ENCODE measurements at regions not wholly inside any gene's neighbourhood (a gene's known extent, or its start where the extent isn't known, plus 50 kb on each side); places are given as distances from the start of the nearest gene placed in this dataset.

DNA sequence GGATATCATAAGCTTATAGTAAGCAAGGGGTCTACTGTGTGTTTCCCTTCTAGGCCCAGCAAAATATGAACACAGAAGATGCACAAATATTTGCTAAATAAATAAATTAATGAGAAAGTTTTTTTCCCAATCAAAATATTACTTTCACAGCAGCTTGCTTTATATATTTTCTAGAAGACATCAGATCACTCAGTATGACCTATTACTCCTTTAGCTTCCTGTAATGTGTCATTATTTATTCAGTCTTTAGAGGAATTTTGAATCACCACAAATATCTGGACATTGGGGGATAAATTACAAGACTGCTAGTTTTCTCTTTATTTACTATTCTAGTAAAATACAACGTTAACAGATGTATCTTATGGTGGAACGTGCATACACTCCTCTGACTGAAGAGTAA, 765.8 kb upstream of the POM121L12 start:
- DNase-seq (no peak), FAIRE-seq (no peak)
- H3K27me3 ChIP-seq (ENCODE audit: control insufficient read depth in 3 of 3, insufficient read depth in 3 of 3, low read length in 3 of 3) = peaks cover 0 to 3% (median 0%) of the 10 kb centered on the region in 3 donors
- no peak overlapping the region for H3K27ac ChIP-seq (ENCODE audit: low read depth in 1 of 3, low read length in 2 of 3)
- no peaks in the 10 kb centered on the region for H3K4me1 ChIP-seq (ENCODE audit: control insufficient read depth in 3 of 3, insufficient read depth in 2 of 3, low read depth in 1 of 3, low read length in 2 of 3)
- no peaks in the 10 kb centered on the region for H3K36me3 ChIP-seq (ENCODE audit: control insufficient read depth in 3 of 3, insufficient read depth in 2 of 3, low read depth in 1 of 3, low read length in 3 of 3)
- no peaks in the 10 kb centered on the region for H3K9me3 ChIP-seq (ENCODE audit: control insufficient read depth in 2 of 2, insufficient read depth in 1 of 2, low read depth in 1 of 2, low read length in 1 of 2)
- 66 to 75% (median 73%) methylated on average over 2 of the region's 2 CpGs for WGBS, 3 donors
- no peak overlapping the region for H3K4me3 ChIP-seq (ENCODE audit: low read depth in 1 of 3, low read length in 3 of 3)

GRCh38 chr7:52261057-52261456, 774.4 kb upstream of the POM121L12 start:
- no peaks in the 10 kb centered on the region for H3K27me3 ChIP-seq (ENCODE audit: control insufficient read depth in 3 of 3, insufficient read depth in 3 of 3, low read length in 3 of 3)
- no peak for FAIRE-seq
- no peaks in the 10 kb centered on the region for H3K36me3 ChIP-seq (ENCODE audit: control insufficient read depth in 3 of 3, insufficient read depth in 2 of 3, low read depth in 1 of 3, low read length in 3 of 3)
- DNase-seq = no peak
- H3K27ac ChIP-seq (ENCODE audit: low read depth in 1 of 3, low read length in 2 of 3) = no peak overlapping the region
- no peaks in the 10 kb centered on the region for H3K9me3 ChIP-seq (ENCODE audit: control insufficient read depth in 2 of 2, insufficient read depth in 1 of 2, low read depth in 1 of 2, low read length in 1 of 2)
- WGBS, 3 donors = 86 to 96% (median 89%) methylated on average over 6 of the region's 6 CpGs
- no peak overlapping the region for H3K4me3 ChIP-seq (ENCODE audit: low read depth in 1 of 3, low read length in 3 of 3)
- no peaks in the 10 kb centered on the region for H3K4me1 ChIP-seq (ENCODE audit: control insufficient read depth in 3 of 3, insufficient read depth in 2 of 3, low read depth in 1 of 3, low read length in 2 of 3)

GRCh38 chr7:52260046-52260665, 775.3 kb upstream of the POM121L12 start:
- no peaks in the 10 kb centered on the region for H3K9me3 ChIP-seq (ENCODE audit: control insufficient read depth in 2 of 2, insufficient read depth in 1 of 2, low read depth in 1 of 2, low read length in 1 of 2)
- FAIRE-seq (no peak), DNase-seq (peak; percentile 38 to 53)
- 46 to 68% (median 58%) methylated on average over 6 of the region's 6 CpGs for whole genome bisulfite sequencing, 3 donors
- no peak overlapping the region for H3K27ac ChIP-seq (ENCODE audit: low read depth in 1 of 3, low read length in 2 of 3)
- no peaks in the 10 kb centered on the region for H3K4me1 ChIP-seq (ENCODE audit: control insufficient read depth in 3 of 3, insufficient read depth in 2 of 3, low read depth in 1 of 3, low read length in 2 of 3)
- H3K27me3 ChIP-seq (ENCODE audit: control insufficient read depth in 3 of 3, insufficient read depth in 3 of 3, low read length in 3 of 3) = no peaks in the 10 kb centered on the region
- H3K36me3 ChIP-seq (ENCODE audit: control insufficient read depth in 3 of 3, insufficient read depth in 2 of 3, low read depth in 1 of 3, low read length in 3 of 3) = no peaks in the 10 kb centered on the region
- no peak overlapping the region for H3K4me3 ChIP-seq (ENCODE audit: low read depth in 1 of 3, low read length in 3 of 3)

GRCh38 chr7:52257890-52258289, 777.5 kb upstream of the POM121L12 start:
- no peak for FAIRE-seq
- Histone ChIP-seq H3K27ac (ENCODE audit: low read depth in 1 of 3, low read length in 2 of 3) (no peak overlapping the region), H3K4me1 (ENCODE audit: control insufficient read depth in 3 of 3, insufficient read depth in 2 of 3, low read depth in 1 of 3, low read length in 2 of 3) (no peaks in the 10 kb centered on the region), H3K9me3 (ENCODE audit: control insufficient read depth in 2 of 2, insufficient read depth in 1 of 2, low read depth in 1 of 2, low read length in 1 of 2) (no peaks in the 10 kb centered on the region), H3K36me3 (ENCODE audit: control insufficient read depth in 3 of 3, insufficient read depth in 2 of 3, low read depth in 1 of 3, low read length in 3 of 3) (no peaks in the 10 kb centered on the region), H3K27me3 (ENCODE audit: control insufficient read depth in 3 of 3, insufficient read depth in 3 of 3, low read length in 3 of 3) (no peaks in the 10 kb centered on the region), H3K4me3 (ENCODE audit: low read depth in 1 of 3, low read length in 3 of 3) (no peak overlapping the region)
- 66 to 69% (median 67%) methylated on average over 2 of the region's 2 CpGs for WGBS, 3 donors
- no peak for DNase-seq

GRCh38 chr7:52254396-52255010, 780.9 kb upstream of the POM121L12 start:
- no peaks in the 10 kb centered on the region for H3K36me3 ChIP-seq (ENCODE audit: control insufficient read depth in 3 of 3, insufficient read depth in 2 of 3, low read depth in 1 of 3, low read length in 3 of 3)
- FAIRE-seq (no peak), DNase-seq (no peak)
- no peak overlapping the region for H3K27ac ChIP-seq (ENCODE audit: low read depth in 1 of 3, low read length in 2 of 3)
- H3K4me1 ChIP-seq (ENCODE audit: control insufficient read depth in 3 of 3, insufficient read depth in 2 of 3, low read depth in 1 of 3, low read length in 2 of 3) = no peaks in the 10 kb centered on the region
- no peaks in the 10 kb centered on the region for H3K27me3 ChIP-seq (ENCODE audit: control insufficient read depth in 3 of 3, insufficient read depth in 3 of 3, low read length in 3 of 3)
- 54 to 60% (median 55%) methylated on average over 4 of the region's 4 CpGs for WGBS, 3 donors
- no peaks in the 10 kb centered on the region for H3K9me3 ChIP-seq (ENCODE audit: control insufficient read depth in 2 of 2, insufficient read depth in 1 of 2, low read depth in 1 of 2, low read length in 1 of 2)
- no peak overlapping the region for H3K4me3 ChIP-seq (ENCODE audit: low read depth in 1 of 3, low read length in 3 of 3)

GRCh38 chr7:52253953-52254352, 781.5 kb upstream of the POM121L12 start:
- H3K4me3 ChIP-seq (ENCODE audit: low read depth in 1 of 3, low read length in 3 of 3) = no peak overlapping the region
- no peaks in the 10 kb centered on the region for H3K4me1 ChIP-seq (ENCODE audit: control insufficient read depth in 3 of 3, insufficient read depth in 2 of 3, low read depth in 1 of 3, low read length in 2 of 3)
- H3K27me3 ChIP-seq (ENCODE audit: control insufficient read depth in 3 of 3, insufficient read depth in 3 of 3, low read length in 3 of 3) = no peaks in the 10 kb centered on the region
- WGBS, 3 donors = 56 to 71% (median 69%) methylated on average over 5 of the region's 5 CpGs
- FAIRE-seq (no peak), DNase-seq (no peak)
- no peaks in the 10 kb centered on the region for H3K36me3 ChIP-seq (ENCODE audit: control insufficient read depth in 3 of 3, insufficient read depth in 2 of 3, low read depth in 1 of 3, low read length in 3 of 3)
- H3K9me3 ChIP-seq (ENCODE audit: control insufficient read depth in 2 of 2, insufficient read depth in 1 of 2, low read depth in 1 of 2, low read length in 1 of 2) = no peaks in the 10 kb centered on the region
- no peak overlapping the region for H3K27ac ChIP-seq (ENCODE audit: low read depth in 1 of 3, low read length in 2 of 3)

- H3K4me1 ChIP-seq (ENCODE audit: control insufficient read depth in 3 of 3, insufficient read depth in 2 of 3, low read depth in 1 of 3, low read length in 2 of 3) = no peaks in the 10 kb centered on the region
- H3K4me3 ChIP-seq (ENCODE audit: low read depth in 1 of 3, low read length in 3 of 3) = no peak overlapping the region
- H3K27ac ChIP-seq (ENCODE audit: low read depth in 1 of 3, low read length in 2 of 3) = no peak overlapping the region
- no peaks in the 10 kb centered on the region for H3K9me3 ChIP-seq (ENCODE audit: control insufficient read depth in 2 of 2, insufficient read depth in 1 of 2, low read depth in 1 of 2, low read length in 1 of 2)
- WGBS, 3 donors = 71 to 81% (median 74%) methylated on average over 6 of the region's 6 CpGs
- FAIRE-seq (no peak), DNase-seq (no peak)
- H3K36me3 ChIP-seq (ENCODE audit: control insufficient read depth in 3 of 3, insufficient read depth in 2 of 3, low read depth in 1 of 3, low read length in 3 of 3) = no peaks in the 10 kb centered on the region
- H3K27me3 ChIP-seq (ENCODE audit: control insufficient read depth in 3 of 3, insufficient read depth in 3 of 3, low read length in 3 of 3) = no peaks in the 10 kb centered on the region
Observed at GRCh38 chr7:52249741-52250140, 785.7 kb upstream of the POM121L12 start.

DNA sequence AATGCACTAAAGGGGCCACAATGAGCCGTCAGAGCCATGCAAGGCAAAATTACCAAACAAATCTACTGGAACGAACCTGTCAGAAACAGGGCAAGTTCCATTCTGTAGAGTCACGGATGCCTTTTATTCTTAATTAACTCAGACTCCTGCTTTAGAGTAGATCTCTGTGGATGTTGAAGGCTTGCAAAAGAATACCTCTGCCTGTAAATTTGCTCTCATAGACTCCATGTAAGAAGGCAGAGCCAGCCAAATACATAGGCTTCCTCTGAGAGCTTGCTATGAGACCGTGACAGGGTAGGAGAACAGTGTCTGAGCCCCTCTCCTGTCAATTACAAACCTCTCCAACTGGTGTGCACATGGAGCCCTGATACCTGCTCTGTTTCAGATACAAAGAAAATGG, 787.9 kb upstream of the POM121L12 start:
- Histone ChIP-seq H3K9me3 (ENCODE audit: control insufficient read depth in 2 of 2, insufficient read depth in 1 of 2, low read depth in 1 of 2, low read length in 1 of 2) (peaks cover 0 to 8% of the 10 kb centered on the region in 2 donors), H3K27ac (ENCODE audit: low read depth in 1 of 3, low read length in 2 of 3) (no peak overlapping the region), H3K4me3 (ENCODE audit: low read depth in 1 of 3, low read length in 3 of 3) (no peak overlapping the region), H3K4me1 (ENCODE audit: control insufficient read depth in 3 of 3, insufficient read depth in 2 of 3, low read depth in 1 of 3, low read length in 2 of 3) (no peaks in the 10 kb centered on the region), H3K36me3 (ENCODE audit: control insufficient read depth in 3 of 3, insufficient read depth in 2 of 3, low read depth in 1 of 3, low read length in 3 of 3) (no peaks in the 10 kb centered on the region), H3K27me3 (ENCODE audit: control insufficient read depth in 3 of 3, insufficient read depth in 3 of 3, low read length in 3 of 3) (no peaks in the 10 kb centered on the region)
- WGBS, 3 donors = 77 to 85% (median 83%) methylated on average over 4 of the region's 4 CpGs
- FAIRE-seq (no peak), DNase-seq (no peak)

GRCh38 chr7:52243685-52244084, 791.7 kb upstream of the POM121L12 start:
- WGBS, 3 donors = 91 to 97% (median 94%) methylated on average over 3 of the region's 3 CpGs
- Histone ChIP-seq H3K36me3 (ENCODE audit: control insufficient read depth in 3 of 3, insufficient read depth in 2 of 3, low read depth in 1 of 3, low read length in 3 of 3) (no peaks in the 10 kb centered on the region), H3K27me3 (ENCODE audit: control insufficient read depth in 3 of 3, insufficient read depth in 3 of 3, low read length in 3 of 3) (no peaks in the 10 kb centered on the region), H3K4me1 (ENCODE audit: control insufficient read depth in 3 of 3, insufficient read depth in 2 of 3, low read depth in 1 of 3, low read length in 2 of 3) (no peaks in the 10 kb centered on the region), H3K4me3 (ENCODE audit: low read depth in 1 of 3, low read length in 3 of 3) (no peak overlapping the region), H3K9me3 (ENCODE audit: control insufficient read depth in 2 of 2, insufficient read depth in 1 of 2, low read depth in 1 of 2, low read length in 1 of 2) (peaks cover 0 to 10% of the 10 kb centered on the region in 2 donors), H3K27ac (ENCODE audit: low read depth in 1 of 3, low read length in 2 of 3) (no peak overlapping the region)
- DNase-seq = no peak
- FAIRE-seq = no peak
